ENCODE measurements at regions not wholly inside any gene's neighbourhood (a gene's known extent, or its start where the extent isn't known, plus 50 kb on each side); places are given as distances from the start of the nearest gene placed in this dataset.
"Not testable (repeated sequence)": the region's sequence is repeated elsewhere in the genome, so short reads cannot be mapped to it uniquely, and the experiment has no call there.

DNA sequence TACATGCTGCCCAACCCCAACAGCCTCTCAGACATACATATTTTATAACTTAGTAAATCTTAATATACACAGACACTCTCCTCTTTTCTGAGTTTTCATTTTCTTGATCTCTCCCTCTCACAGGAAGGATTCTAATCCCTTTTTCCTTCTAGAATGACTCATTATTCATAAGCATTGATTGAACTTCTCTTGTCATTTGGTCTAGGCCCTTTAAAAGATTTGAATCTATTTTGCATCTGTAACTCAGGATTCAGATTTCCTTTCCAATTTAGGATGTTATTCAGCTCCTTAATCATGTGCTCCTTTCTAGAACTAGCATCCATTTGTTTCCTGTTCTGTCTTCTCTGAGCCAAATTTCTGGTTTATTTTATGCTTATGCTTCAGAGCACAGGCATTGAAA, 624.5 kb upstream of the SGO1 start:
- DNase-seq, result no peak

DNA sequence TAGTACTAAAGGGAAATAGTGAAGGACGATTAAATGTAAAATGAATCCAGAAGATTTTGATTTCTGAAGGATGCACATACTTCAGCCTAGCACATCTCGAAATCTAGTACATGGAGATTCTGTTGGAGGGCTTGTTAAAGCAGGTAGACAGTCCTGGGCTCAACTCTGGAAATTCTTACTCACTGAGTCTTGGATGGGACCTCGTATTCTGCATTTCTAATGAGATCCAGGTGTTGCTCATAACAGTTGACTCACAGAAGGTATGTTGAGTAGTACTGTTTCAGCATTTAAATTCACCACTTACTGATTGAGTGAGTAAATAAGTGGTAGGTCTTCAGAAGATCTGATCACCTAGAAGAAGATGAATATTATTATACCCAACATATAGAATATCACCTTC, 623.4 kb upstream of the SGO1 start:
- no peak for DNase-seq

DNA sequence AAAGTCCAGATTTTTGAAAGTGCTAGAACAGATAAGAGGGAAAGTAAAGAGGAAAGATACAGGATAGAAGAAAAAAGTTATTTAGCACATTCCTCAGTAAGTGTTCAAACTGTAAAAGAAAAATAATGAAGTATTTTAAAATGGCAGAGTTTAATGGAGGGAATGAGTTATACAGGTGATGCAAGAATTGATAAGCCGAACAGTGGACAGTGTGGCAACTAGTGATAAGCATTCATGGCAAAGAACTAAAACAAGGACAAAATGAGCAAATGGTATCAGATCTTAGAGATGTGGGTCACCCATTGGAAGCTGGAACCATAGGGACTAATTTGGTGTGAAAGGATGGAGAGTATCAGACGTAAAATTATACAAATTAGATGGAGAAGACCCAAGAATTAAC, 622.9 kb upstream of the SGO1 start:
- DNase-seq, result no peak

DNA sequence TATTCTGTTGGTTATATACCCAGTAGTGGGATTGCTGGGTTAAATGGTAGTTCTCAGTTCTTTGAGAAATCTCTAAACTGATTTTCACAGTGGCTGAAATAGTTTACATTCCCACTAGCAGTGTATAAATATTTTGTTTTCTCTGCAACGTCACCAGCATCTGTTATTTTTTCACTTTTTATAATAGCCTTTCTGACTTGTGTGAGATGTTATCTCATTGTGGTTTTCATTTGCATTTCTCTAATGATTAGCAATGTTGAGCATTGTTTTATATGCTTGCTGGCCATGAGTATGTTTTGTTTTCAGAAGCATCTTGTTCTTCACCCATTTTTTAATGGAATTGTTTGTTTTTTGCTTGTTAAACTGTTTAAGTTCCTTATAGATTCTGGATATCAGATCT, 612.7 kb upstream of the SGO1 start:
- no peak for DNase-seq

DNA sequence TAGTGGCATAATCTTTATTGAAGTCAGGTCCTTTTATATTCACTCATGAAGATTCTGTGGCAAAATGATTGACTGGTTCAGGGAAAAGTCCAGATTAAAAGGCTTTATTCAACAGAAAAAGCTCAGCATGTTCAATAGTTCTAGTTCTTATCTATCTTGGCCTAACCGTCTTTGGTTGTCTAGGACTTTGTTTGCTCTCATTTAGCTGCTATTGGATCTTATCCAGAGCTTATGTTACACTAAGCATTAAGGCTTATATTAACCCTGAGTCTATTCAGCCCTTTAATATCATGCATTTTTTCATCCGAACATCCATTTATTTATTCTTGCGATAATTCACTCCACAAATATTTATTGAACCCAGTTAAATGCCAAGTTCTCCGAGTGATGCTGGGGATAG, 601.0 kb upstream of the SGO1 start:
- DNase-seq, result peak; percentile 15 to 66

DNA sequence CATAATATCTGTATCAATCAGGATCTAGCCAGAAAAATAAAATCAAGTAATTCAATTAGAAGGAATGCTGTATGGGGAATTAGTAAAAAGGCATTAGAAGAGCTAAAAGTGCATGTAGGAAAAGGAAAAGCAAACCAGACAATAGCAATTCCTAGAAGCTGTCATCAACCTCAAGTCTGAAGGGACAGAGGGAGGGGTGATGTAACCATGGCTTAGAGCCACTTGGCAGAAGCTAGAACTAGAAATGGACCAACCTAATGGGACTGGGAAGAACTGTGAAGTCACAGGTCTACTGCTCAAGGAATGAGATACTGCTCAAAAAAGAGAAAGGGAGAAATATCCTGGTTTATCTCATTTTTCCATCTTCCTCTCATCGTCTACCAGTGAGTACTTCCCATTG, 590.7 kb upstream of the SGO1 start:
- DNase-seq, result no peak

DNA sequence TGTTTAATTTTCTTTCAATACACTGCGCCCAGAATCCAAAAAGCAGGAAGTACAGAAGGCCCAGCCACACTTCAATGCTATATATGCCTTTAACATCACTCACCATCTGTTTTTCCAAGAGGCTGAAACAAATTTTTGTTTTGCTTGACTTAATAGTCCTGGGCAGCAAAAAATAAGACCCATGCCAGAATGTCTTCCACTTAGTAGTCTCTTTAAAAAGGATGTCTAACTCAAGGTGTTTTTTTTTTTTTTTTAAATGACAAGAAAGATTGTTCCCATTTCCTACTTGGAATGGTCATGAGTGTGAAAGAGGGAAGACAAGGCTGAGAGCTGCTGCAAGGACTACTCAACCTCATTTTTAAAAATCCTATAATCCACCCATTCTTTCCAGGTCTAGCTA, 590.3 kb upstream of the SGO1 start:
- DNase-seq, result no peak

DNA sequence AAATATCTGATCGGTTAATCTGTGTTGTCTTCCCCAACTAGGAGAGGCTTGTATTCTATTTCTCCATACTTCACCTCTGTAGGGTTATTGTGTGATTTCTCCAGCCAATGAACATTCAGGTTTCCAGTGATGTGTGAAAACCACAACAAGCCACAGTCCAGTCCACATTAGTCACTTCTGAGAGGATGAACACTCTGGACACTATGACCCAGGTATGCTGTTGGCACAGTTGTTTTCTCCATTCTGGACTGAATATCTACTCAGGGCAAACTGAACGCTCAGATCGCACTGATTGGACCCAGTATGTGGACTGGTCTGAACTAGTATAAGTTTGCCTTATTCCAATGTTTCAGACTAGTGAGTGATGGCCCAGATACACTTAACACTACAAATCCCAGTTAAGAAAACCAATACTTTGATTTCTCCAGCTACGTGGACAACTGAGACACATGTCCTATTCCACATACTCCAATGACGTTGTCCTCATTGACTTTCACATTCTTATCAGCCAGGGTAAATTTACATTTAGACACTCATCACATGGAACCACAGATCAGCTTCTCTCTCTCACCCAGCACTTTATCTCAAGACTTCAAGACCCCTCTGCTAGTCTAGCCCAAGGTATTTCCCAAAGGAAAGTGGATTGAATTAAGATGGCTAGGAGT, 587.4 kb upstream of the SGO1 start:
- DNase-seq, result no peak

DNA sequence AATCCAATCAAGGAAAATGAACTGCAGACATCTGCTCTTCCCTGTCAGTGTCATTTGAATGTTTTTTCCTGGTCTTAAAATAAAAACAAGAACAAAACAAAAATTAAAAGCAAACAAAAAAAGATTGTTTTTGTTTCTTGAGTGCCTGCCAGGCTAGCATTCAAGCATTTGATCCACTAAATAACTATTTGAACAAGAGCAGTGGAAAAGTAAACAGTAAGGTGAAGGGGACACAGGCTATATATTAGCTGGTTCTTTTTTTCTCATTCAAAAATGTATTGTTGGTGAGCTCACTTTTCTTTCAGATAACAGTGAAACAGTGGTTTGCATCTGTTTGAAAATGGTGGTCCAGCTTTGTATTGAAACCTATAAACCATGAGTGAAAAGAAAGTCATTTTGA, 586.9 kb upstream of the SGO1 start:
- peak in 1 of 2 experiments; percentile 66 for DNase-seq

DNA sequence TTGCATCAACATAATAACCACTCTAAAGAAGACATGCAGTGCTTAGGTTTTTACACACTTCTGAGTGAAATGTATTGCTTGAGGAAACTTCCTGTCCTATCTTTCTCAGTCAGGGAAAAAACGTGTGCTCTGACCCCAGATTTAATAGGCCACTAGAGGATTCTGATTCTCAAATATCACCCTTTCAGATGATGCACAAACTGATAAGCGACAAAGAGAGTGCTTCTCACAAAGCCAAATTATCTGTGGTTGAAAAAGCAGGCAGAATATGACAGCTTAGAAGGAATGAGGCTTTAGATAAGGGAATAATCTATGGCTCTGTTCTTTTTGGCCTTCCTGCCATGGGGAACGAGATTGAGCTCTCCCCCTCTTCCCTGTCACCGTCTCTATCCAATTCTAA, 583.4 kb upstream of the SGO1 start:
- DNase-seq, result no peak

DNA sequence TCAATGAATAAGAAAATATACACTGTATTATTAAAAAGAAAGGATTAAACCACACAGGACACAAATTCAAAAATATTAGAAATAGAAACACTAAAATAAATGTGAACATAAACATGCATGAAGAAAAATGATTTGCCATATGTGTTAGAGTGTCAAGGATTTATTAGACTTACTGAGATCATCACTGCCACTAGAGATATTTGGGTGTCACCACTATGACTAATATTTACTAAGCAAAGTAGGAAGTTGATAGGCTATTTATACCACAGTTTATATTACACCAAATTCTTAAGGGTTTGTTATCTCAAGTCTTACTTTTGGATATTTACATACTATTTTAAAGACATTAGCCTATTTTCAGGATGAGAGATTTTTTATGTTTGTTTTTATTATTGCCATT, 575.0 kb upstream of the SGO1 start:
- DNase-seq, result no peak

DNA sequence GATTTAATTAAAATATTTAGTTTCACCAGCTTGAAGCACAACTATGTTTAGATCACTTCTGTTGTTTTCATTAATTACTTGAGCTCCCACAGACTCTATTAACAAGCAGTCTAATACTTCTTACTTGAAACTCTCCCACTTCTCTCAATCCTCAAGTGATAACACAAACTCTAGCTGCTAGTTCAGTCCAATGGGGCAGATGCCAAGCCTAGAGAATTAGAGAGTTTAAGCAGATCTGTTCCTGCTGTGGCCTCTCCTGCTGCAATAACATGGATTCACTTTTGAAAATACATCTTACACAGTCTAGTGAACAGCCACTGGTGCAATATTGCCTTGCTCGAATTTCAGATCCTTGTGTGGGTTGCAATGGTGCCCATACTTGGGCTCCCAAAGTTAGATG, 566.4 kb upstream of the SGO1 start:
- no peak for DNase-seq

DNA sequence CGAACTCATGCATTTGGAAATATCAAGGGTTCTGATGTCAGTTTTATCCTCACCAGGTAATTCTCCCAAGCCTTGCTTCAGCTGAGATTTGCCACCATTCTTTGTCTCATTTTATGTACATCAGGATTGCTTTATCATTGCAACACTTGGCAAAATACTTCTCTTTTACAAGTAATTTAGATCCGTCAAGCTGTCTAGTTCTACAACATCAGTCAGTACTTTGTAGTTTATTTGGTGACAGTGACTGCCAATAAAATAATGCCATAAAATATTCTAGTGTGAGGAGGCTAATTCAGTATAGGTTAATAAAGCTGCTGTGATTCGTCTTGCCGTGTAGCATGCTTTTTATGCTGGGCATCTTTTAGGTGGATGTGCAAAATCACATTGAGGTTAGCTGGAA, 565.3 kb upstream of the SGO1 start:
- DNase-seq, result no peak

DNA sequence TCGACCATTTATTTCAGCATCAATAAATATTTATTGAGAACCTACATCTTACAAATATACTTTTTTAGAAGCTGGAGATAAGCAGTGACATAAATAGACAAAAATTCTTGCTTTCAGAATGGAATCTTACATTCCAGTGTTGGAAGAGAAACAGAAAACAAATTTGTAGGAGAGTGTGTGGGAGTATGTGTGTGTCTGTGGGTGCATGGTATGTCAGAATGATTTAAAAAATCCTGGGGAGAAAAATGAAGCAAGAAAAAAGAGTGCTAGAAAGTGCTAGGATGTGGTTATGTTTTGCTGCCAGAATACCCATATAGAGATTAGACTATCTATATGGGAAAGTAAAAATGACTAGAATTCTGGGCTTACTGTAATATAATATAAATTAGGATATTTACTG, 561.7 kb upstream of the SGO1 start:
- DNase-seq, result no peak

DNA sequence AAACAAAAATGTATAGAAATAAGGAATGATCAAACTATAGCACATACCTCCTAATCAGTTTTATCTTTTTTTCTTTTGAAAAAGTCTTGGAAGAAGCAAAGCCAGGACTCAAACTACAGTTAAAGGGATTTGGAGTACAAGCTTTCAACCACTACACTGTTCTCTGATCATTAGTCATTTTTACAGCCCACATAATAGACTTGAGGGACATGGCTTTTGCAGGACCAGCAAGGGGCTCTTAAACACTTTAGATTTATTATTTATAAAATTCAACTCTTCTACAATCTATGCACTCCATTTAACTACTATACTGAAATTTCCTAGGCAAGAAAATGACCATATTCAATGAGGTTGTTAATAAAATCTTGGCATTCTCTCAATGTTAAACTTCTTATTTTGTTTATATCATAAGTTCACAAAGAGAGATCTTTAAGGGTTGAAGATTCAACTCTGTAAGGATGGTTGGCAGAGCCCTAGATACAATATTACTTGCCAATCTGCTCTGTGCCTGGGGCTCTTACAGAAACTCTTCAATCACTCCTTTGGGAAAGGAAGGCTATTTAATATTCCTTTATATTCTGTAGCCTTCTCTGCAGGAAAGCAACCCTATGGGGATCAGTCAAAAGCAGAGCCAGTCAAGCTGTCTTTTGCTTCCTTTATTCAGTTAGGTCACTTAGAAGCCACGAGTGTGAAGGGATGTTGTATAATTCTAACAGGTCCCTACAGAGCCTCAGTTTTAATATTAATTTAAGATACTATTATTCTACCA, 557.7 kb upstream of the SGO1 start:
- DNase-seq, result peak in 1 of 2 experiments; percentile 28

DNA sequence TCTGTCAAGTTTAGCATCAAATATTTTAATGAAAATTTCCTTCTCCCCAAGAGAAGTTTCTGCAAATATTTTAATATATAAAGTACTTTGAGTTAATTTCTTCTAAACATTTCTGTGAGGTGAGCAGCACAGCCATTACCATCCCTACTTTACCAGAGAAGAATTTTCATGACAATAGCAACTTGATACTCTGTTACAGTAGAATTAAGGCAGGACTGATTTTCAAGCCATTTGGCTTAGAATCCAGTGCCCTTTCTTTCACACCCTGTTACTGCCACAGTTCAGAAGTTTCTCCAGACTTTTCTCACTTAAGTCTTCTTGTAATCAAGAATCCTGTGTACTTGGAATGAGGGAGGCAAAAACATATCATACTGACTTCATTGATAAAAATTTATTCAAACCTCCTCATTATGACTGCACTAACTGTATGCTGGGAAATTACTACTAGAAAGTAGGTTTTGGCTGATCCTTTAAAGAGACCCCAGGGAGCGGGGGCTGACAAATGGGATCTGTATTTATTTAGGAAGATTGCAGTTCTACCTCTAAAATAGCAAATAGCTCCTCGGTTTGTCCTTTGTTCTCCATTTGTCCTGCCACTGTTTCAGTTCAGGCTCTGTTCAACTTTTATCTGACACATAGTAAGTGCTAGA, 557.0 kb upstream of the SGO1 start:
- DNase-seq, result peak; percentile 8 to 38

DNA sequence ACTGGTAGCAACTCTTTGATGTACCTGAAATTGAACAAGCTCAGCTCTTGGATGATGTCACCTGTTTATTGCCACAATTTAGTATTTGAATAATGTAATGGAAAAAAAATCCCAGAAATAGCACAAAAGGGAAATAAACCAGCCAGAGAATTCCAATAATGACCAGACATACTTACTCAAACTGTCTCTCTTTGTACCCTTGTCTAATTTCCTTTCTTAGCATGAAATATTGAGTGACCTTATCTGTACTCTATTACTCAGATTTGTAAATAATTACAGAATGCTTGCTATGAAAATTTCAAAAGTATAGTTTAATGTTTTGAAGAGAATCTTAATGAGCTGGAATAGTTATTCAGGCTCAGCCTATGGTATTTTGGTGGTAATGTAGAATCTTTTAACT, 555.4 kb upstream of the SGO1 start:
- DNase-seq, result no peak

DNA sequence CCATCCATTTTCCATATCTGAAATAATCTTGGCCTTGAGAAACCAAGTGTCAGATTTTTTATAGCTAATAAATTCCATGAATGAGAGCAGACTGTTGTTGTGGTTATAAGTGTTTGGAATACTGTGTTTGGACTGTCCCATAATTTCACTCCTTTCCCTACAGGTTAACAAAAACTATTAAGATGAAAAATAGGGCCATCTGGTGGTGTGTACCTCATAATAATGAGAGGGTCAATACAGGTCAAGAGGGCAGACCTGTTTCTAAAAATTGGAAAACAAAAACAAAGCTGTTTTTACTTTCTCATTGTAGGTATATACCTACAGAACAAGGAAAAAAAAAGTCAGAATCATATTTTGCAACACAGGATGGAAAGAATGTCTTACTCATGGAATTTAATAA, 553.8 kb upstream of the SGO1 start:
- no peak for DNase-seq

DNA sequence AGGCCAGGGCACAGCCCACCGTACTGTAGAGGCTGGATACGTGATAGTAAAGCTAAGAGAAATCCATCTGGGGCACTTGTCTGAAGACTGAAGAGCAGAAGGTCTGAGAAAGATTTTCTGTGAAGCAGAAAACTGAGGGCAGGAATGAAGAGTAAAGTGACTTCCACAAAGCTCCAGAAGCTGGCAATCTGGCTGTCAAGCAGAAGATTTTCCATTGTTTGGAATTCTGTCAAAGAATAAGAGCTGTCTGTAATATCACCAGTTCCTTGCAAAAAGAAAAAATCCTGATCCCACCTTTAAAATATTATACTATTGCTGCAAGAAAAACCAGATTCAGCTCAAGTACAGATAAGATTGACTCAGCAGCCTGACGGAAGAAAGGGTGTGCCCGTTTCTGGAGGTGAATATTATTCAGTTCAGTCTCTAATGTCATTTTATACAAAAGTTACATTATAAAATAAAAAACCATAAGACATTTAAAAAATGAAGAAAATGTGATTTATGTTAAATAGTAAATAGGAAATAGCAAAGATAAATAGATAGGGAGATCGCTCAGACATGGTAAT, 550.4 kb upstream of the SGO1 start:
- DNase-seq, result no peak

DNA sequence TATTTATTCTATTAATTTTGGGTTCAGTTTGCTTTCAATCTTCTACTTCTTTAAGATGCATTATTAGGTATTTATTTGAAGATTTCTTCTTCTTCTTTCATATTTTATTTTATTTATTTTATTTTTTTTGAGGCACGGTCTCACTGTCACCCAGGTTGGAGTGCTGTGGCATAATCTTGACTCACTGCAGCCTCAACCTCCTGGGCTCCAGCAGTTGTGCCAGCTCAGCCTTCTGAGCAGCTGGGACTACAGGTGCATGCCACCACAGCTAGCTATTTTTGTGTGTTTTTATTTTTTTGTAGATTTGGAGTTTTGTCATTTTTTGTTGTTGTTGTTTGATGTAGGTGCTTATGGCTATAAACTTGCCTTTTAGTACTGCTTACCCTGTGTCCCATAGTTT, 543.2 kb upstream of the SGO1 start:
- no peak for DNase-seq

DNA sequence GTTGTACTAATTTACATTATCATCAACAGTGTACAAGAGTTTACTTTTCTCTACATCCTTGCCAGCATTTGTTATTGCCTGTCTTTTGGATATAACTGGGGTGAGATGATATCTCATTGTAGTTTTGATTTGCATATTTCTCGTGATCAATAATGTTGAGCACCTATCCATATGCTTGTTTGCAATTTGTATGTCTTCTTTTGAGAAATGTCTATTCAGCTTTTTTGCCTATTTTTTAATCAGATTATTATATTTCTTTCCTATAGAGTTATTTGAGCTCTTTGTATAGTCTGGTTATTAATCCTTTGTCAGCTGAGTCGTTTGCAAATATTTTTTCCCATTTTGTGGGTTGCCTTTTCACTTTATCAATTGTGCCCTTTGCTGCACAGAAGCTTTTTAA, 540.8 kb upstream of the SGO1 start:
- DNase-seq, result no peak

DNA sequence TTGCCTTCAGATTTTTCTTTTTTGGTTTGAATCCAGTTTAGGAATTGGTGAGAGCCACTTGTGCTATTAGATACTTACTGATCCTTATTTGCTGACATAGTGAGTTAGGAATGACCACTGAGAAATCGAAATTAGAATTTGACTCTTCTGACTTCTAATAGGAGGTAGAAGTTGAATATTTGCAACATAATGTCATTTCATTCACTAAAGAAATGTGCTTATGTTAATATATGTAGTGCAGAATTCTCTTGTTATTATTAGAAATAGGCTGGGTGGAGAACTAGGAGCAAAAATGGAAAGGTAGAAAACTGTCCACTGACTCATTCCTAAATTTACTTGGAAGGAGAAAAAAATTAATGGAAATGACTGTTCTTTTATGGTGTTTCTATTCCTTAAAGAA, 538.2 kb upstream of the SGO1 start:
- no peak for DNase-seq

DNA sequence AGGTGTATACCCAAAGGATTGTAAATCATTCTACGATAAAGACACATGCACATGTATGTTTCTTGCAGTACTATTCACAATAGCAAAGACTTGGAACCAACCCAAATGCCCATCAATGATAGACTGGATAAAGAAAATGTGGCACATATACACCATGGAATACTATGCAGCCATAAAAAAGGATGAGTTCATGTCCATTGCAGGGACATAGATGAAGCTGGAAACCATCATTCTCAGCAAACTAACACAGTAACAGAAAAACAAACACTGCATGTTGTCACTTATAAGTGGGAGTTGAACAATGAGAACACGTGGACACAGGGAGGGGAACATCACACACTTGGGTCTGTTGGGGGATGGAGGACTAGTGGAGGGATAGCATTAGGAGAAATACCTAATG, 530.4 kb upstream of the SGO1 start:
- not testable (repeated sequence) for DNase-seq

DNA sequence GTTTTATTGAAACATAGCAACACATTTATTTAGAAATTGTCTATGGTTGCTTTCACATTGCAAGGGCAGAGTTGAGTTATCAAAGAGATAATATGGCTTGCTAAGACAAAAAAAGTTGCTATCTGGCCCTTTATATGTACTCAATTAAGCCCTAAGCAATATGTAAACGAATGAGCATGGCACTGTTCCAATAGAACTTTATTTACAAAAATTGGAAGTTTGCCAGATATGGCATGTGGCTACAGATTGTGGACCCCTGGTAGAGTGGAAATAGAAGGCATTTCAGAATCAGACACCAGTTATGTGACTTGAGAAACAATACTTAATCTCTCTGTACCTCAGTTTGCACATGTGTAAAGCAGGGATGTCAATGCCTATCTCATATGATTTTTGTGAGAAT, 515.6 kb upstream of the SGO1 start:
- DNase-seq, result peak in 1 of 2 experiments; percentile 36
